HFFc6 (cell line): ENCODE measurements at regions not wholly inside any gene's neighbourhood (a gene's known extent, or its start where the extent isn't known, plus 50 kb on each side); places are given as distances from the start of the nearest gene placed in this dataset.
"Not testable (repeated sequence)": the region's sequence is repeated elsewhere in the genome, so short reads cannot be mapped to it uniquely, and the experiment has no call there.

Experiments used
- DNase-seq: peaks from one replicate; pipeline ENCODE4 v3.0.0-alpha.2; 2018
- H3K27ac Mint-ChIP-seq: 2 replicates; pipeline ENCODE4 v1.8.0; 2020; ENCODE audit warnings: mild to moderate bottlenecking, mixed read lengths
- H3K27me3 Mint-ChIP-seq: 2 replicates; pipeline ENCODE4 v1.8.0; 2021; ENCODE audit warnings: mild to moderate bottlenecking, moderate library complexity, mixed read lengths; ENCODE audit not compliant: insufficient read depth
- H3K36me3 Mint-ChIP-seq: 2 replicates; pipeline ENCODE4 v1.8.0; 2021; ENCODE audit warnings: low read depth, mixed read lengths
- H3K4me1 Mint-ChIP-seq: 2 replicates; pipeline ENCODE4 v1.8.0; 2020; ENCODE audit warnings: low read depth, mixed read lengths
- H3K4me3 Mint-ChIP-seq: 2 replicates; pipeline ENCODE4 v1.8.0; 2020; ENCODE audit warnings: mild to moderate bottlenecking, moderate library complexity, mixed read lengths
- H3K9me3 Mint-ChIP-seq: 2 replicates; pipeline ENCODE4 v1.8.0; 2020; ENCODE audit warnings: mild to moderate bottlenecking, mixed read lengths
- CTCF ChIP-seq: fragments of 200-600 bp; sonication (generic); IDR thresholded peaks from 2 replicates; pipeline ENCODE4 v1.5.0; 2021; ENCODE audit warnings: antibody characterized with exemption, mild to moderate bottlenecking

- no peak overlapping the region for H3K4me3 Mint-ChIP-seq
These were observed 1231.2 kb upstream of the CELF4 start for GRCh38 chr18:38796762-38797161.

GRCh38 chr18:38792731-38793130, 1227.1 kb upstream of the CELF4 start:
- H3K27ac Mint-ChIP-seq, result no peak overlapping the region
- TF ChIP-seq CTCF, result no peak
- H3K27me3 Mint-ChIP-seq, result no peaks in the 10 kb centered on the region

More at GRCh38 chr18:38796762-38797161, 1231.2 kb upstream of the CELF4 start:
- Mint-ChIP-seq H3K9me3 (peaks cover 34% of the 10 kb centered on the region), H3K4me1 (no peaks in the 10 kb centered on the region), H3K36me3 (no peaks in the 10 kb centered on the region), H3K27me3 (no peaks in the 10 kb centered on the region; the same call in 1 of the 2 replicates), H3K27ac (no peak overlapping the region)
- DNase-seq, result no peak
- no peak for TF ChIP-seq CTCF

GRCh38 chr18:38790786-38791185, 1225.2 kb upstream of the CELF4 start:
- Mint-ChIP-seq H3K4me3 (no peak overlapping the region), H3K36me3 (no peaks in the 10 kb centered on the region), H3K4me1 (no peaks in the 10 kb centered on the region), H3K27ac (no peak overlapping the region), H3K9me3 (peaks cover 43% of the 10 kb centered on the region), H3K27me3 (no peaks in the 10 kb centered on the region)
- no peak for DNase-seq
- TF ChIP-seq CTCF, result no peak

More at GRCh38 chr18:38792731-38793130, 1227.1 kb upstream of the CELF4 start:
- H3K4me3 Mint-ChIP-seq, result no peak overlapping the region
- DNase-seq, result no peak
- peaks cover 28% of the 10 kb centered on the region for H3K9me3 Mint-ChIP-seq
- H3K4me1 Mint-ChIP-seq, result no peaks in the 10 kb centered on the region
- no peaks in the 10 kb centered on the region for H3K36me3 Mint-ChIP-seq

- Mint-ChIP-seq H3K9me3 (peaks cover 46% of the 10 kb centered on the region), H3K27me3 (no peaks in the 10 kb centered on the region)
- TF ChIP-seq CTCF, result no peak
These were observed 1224.7 kb upstream of the CELF4 start for GRCh38 chr18:38790303-38790702.

GRCh38 chr18:38789141-38789540, 1223.5 kb upstream of the CELF4 start:
- H3K4me3 Mint-ChIP-seq, result no peak overlapping the region
- DNase-seq, result no peak
- no peaks in the 10 kb centered on the region for H3K27me3 Mint-ChIP-seq
- TF ChIP-seq CTCF, result no peak
- no peaks in the 10 kb centered on the region for H3K4me1 Mint-ChIP-seq
- no peak overlapping the region for H3K27ac Mint-ChIP-seq
- peaks cover 48% of the 10 kb centered on the region for H3K9me3 Mint-ChIP-seq
- H3K36me3 Mint-ChIP-seq, result no peaks in the 10 kb centered on the region

More at GRCh38 chr18:38790303-38790702, 1224.7 kb upstream of the CELF4 start:
- Mint-ChIP-seq H3K36me3 (no peaks in the 10 kb centered on the region), H3K27ac (no peak overlapping the region), H3K4me1 (no peaks in the 10 kb centered on the region), H3K4me3 (no peak overlapping the region)
- DNase-seq, result no peak

GRCh38 chr18:38786906-38787305, 1221.3 kb upstream of the CELF4 start:
- peaks cover 54% of the 10 kb centered on the region for H3K9me3 Mint-ChIP-seq
- H3K4me3 Mint-ChIP-seq, result no peak overlapping the region
- H3K36me3 Mint-ChIP-seq, result no peaks in the 10 kb centered on the region
- H3K27me3 Mint-ChIP-seq, result no peaks in the 10 kb centered on the region
- no peak overlapping the region for H3K27ac Mint-ChIP-seq
- H3K4me1 Mint-ChIP-seq, result no peaks in the 10 kb centered on the region
- no peak for TF ChIP-seq CTCF
- DNase-seq, result no peak

- peaks cover 57% of the 10 kb centered on the region for H3K9me3 Mint-ChIP-seq
- not testable (repeated sequence) for H3K36me3 Mint-ChIP-seq, DNase-seq, H3K4me3 Mint-ChIP-seq, H3K27me3 Mint-ChIP-seq, H3K27ac Mint-ChIP-seq, H3K4me1 Mint-ChIP-seq
These were observed 1206.0 kb upstream of the CELF4 start for GRCh38 chr18:38771620-38772019.
